Neural cell (in vitro differentiated cells): ENCODE measurements at regions not wholly inside any gene's neighbourhood (a gene's known extent, or its start where the extent isn't known, plus 50 kb on each side); places are given as distances from the start of the nearest gene placed in this dataset.

ENCODE experiments used
- H2AFZ ChIP-seq: fragments of 200-600, 300-800 bp; sonication (generic), shearing (Covaris generic); 2 replicates; pipeline ENCODE4 v1.6.0; 2014; ENCODE audit warnings: low read depth, mild to moderate bottlenecking, antibody characterized with exemption, low read length, moderate library complexity
- H3F3A ChIP-seq: fragments of 200-600 bp; shearing (Covaris generic); 2 replicates; pipeline ENCODE4 v1.6.1; 2016; ENCODE audit warnings: mild to moderate bottlenecking, moderate library complexity, mixed read lengths, antibody characterized with exemption, low read length; ENCODE audit not compliant: insufficient read depth, poor library complexity, severe bottlenecking
- H3K27ac ChIP-seq: fragments of 200-600, 300-800 bp; sonication (generic), shearing (Covaris generic); 2 replicates; pipeline ENCODE4 v1.5.1; 2014; ENCODE audit warnings: mild to moderate bottlenecking, low read length, moderate library complexity
- H3K27me3 ChIP-seq: fragments of 300-800, 200-600 bp; sonication (generic), shearing (Covaris generic); 2 replicates; pipeline ENCODE4 v1.6.0; 2014; ENCODE audit warnings: mild to moderate bottlenecking, low read depth, low read length, moderate library complexity; ENCODE audit not compliant: insufficient read depth
- H3K36me3 ChIP-seq: fragments of 300-800, 200-600 bp; sonication (generic), shearing (Covaris generic); 2 replicates; pipeline ENCODE4 v1.5.1; 2014; ENCODE audit warnings: mild to moderate bottlenecking, antibody characterized with exemption, low read length, moderate library complexity; ENCODE audit not compliant: insufficient read depth
- H3K4me2 ChIP-seq: fragments of 300-800, 200-600 bp; sonication (generic), shearing (Covaris generic); 2 replicates; pipeline ENCODE4 v1.6.0; 2014; ENCODE audit warnings: mild to moderate bottlenecking, low read length
- H3K4me3 ChIP-seq: fragments of 300-800, 200-600 bp; sonication (generic), shearing (Covaris generic); 2 replicates; pipeline ENCODE4 v1.5.1; 2014; ENCODE audit warnings: mild to moderate bottlenecking, low read length, moderate library complexity
- H3K79me2 ChIP-seq: fragments of 200-600 bp; shearing (Covaris generic); replicated peaks from 2 replicates; pipeline ENCODE4 v1.6.0; 2014; ENCODE audit warnings: mild to moderate bottlenecking, low read length, moderate library complexity; ENCODE audit not compliant: insufficient read depth
- H3K9ac ChIP-seq: fragments of 300-800, 200-600 bp; sonication (generic), shearing (Covaris generic); 2 replicates; pipeline ENCODE4 v1.6.1; 2016; ENCODE audit warnings: mild to moderate bottlenecking, low read length, mixed read lengths
- H3K9me2 ChIP-seq: fragments of 200-600 bp; shearing (Covaris generic); 2 replicates; pipeline ENCODE4 v1.6.1; 2016; ENCODE audit warnings: mild to moderate bottlenecking, low read length, mixed read lengths; ENCODE audit not compliant: insufficient read depth
- H3K9me3 ChIP-seq: fragments of 200-600, 300-800 bp; sonication (generic), shearing (Covaris generic); 2 replicates; pipeline ENCODE4 v1.6.1; 2016; ENCODE audit warnings: mild to moderate bottlenecking, mixed run types, low read length, moderate library complexity, mixed read lengths
- H4K20me1 ChIP-seq: fragments of 200-600 bp; shearing (Covaris generic); 2 replicates; pipeline ENCODE4 v1.6.1; 2016; ENCODE audit warnings: mild to moderate bottlenecking, mixed run types; ENCODE audit not compliant: insufficient read depth
- EP300 ChIP-seq: fragments of 450-650 bp; conservative IDR thresholded peaks from 2 replicates; pipeline ENCODE4 v1.6.1; 2014; ENCODE audit warnings: antibody characterized with exemption, mild to moderate bottlenecking, moderate library complexity; ENCODE audit not compliant: poor library complexity, severe bottlenecking
- MXI1 ChIP-seq: fragments of 450-650 bp; conservative IDR thresholded peaks from 2 replicates; pipeline ENCODE4 v1.6.1; 2014; ENCODE audit warnings: antibody characterized with exemption, mild to moderate bottlenecking; ENCODE audit not compliant: poor library complexity, severe bottlenecking
- POLR2AphosphoS5 ChIP-seq: IDR thresholded peaks from 2 replicates; pipeline ENCODE4 v1.6.1; 2012
- RAD21 ChIP-seq: fragments of 450-650 bp; conservative IDR thresholded peaks from 2 replicates; pipeline ENCODE4 v1.6.1; 2014; ENCODE audit warnings: antibody characterized with exemption, mild to moderate bottlenecking, moderate library complexity
- SMC3 ChIP-seq: fragments of 450-650 bp; conservative IDR thresholded peaks from 2 replicates; pipeline ENCODE4 v1.6.1; 2014; ENCODE audit warnings: antibody characterized with exemption, mild to moderate bottlenecking, moderate library complexity; ENCODE audit not compliant: poor library complexity
- TF ChIP-seq, protein P1 (sequence below): fragments of 450-650 bp; IDR thresholded peaks from 2 replicates; pipeline ENCODE4 v1.5.1; 2014; ENCODE audit warnings: antibody characterized with exemption, mild to moderate bottlenecking, moderate library complexity; ENCODE audit not compliant: poor library complexity, severe bottlenecking
- TF ChIP-seq, protein P2 (sequence below): IDR thresholded peaks from 2 replicates; pipeline ENCODE4 v1.6.1; 2012; ENCODE audit warnings: borderline replicate concordance

DNA sequence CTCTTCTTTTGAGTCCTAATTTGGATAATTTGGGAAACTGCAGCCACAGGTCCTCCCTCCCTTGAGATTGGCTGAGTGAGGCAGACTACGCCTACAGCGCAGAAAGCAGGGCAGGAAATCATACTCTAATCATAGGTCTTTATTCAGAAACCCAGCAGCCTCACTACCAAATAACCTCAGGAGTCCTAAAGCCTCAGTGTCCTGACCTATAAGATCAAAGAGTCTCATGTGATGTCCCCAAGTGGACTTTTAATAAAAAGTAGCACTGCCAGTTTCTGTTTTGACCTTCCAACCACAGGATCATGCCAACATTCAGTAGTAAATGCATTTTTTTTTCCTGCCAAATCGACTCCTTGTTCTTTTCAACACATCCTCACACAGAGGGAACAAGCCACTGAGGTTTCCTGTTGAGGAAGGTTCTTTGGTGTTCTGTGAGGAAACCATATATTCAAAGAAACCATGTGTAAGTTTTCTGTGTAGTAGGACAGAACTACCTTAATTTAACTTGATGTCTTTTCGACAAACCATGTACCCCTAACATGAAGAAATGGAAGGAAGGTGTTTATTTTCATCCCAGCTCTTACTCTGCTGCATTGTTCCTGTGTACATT is 72.2 kb downstream of the VCPKMT start:
- no peaks in the 10 kb centered on the region for H3K9me3 ChIP-seq
- no peaks in the 10 kb centered on the region for H3K9me2 ChIP-seq
- no peaks in the 10 kb centered on the region for H4K20me1 ChIP-seq
- TF ChIP-seq, protein P1, sequence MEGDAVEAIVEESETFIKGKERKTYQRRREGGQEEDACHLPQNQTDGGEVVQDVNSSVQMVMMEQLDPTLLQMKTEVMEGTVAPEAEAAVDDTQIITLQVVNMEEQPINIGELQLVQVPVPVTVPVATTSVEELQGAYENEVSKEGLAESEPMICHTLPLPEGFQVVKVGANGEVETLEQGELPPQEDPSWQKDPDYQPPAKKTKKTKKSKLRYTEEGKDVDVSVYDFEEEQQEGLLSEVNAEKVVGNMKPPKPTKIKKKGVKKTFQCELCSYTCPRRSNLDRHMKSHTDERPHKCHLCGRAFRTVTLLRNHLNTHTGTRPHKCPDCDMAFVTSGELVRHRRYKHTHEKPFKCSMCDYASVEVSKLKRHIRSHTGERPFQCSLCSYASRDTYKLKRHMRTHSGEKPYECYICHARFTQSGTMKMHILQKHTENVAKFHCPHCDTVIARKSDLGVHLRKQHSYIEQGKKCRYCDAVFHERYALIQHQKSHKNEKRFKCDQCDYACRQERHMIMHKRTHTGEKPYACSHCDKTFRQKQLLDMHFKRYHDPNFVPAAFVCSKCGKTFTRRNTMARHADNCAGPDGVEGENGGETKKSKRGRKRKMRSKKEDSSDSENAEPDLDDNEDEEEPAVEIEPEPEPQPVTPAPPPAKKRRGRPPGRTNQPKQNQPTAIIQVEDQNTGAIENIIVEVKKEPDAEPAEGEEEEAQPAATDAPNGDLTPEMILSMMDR: no peak
- TF ChIP-seq EP300: no peak
- no peak for TF ChIP-seq POLR2AphosphoS5
- no peak for TF ChIP-seq MXI1
- TF ChIP-seq, protein P2, sequence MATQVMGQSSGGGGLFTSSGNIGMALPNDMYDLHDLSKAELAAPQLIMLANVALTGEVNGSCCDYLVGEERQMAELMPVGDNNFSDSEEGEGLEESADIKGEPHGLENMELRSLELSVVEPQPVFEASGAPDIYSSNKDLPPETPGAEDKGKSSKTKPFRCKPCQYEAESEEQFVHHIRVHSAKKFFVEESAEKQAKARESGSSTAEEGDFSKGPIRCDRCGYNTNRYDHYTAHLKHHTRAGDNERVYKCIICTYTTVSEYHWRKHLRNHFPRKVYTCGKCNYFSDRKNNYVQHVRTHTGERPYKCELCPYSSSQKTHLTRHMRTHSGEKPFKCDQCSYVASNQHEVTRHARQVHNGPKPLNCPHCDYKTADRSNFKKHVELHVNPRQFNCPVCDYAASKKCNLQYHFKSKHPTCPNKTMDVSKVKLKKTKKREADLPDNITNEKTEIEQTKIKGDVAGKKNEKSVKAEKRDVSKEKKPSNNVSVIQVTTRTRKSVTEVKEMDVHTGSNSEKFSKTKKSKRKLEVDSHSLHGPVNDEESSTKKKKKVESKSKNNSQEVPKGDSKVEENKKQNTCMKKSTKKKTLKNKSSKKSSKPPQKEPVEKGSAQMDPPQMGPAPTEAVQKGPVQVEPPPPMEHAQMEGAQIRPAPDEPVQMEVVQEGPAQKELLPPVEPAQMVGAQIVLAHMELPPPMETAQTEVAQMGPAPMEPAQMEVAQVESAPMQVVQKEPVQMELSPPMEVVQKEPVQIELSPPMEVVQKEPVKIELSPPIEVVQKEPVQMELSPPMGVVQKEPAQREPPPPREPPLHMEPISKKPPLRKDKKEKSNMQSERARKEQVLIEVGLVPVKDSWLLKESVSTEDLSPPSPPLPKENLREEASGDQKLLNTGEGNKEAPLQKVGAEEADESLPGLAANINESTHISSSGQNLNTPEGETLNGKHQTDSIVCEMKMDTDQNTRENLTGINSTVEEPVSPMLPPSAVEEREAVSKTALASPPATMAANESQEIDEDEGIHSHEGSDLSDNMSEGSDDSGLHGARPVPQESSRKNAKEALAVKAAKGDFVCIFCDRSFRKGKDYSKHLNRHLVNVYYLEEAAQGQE: no peak
- no peak for TF ChIP-seq RAD21
- H3K4me3 ChIP-seq: no peak overlapping the region
- no peak overlapping the region for H3K9ac ChIP-seq
- H3K27ac ChIP-seq: no peak overlapping the region
- no peaks in the 10 kb centered on the region for H3K27me3 ChIP-seq
- H3K4me2 ChIP-seq: no peak overlapping the region
- no peak overlapping the region for H2AFZ ChIP-seq
- no peaks in the 10 kb centered on the region for H3K79me2 ChIP-seq
- H3F3A ChIP-seq: no peaks in the 10 kb centered on the region
- H3K36me3 ChIP-seq: no peaks in the 10 kb centered on the region

DNA sequence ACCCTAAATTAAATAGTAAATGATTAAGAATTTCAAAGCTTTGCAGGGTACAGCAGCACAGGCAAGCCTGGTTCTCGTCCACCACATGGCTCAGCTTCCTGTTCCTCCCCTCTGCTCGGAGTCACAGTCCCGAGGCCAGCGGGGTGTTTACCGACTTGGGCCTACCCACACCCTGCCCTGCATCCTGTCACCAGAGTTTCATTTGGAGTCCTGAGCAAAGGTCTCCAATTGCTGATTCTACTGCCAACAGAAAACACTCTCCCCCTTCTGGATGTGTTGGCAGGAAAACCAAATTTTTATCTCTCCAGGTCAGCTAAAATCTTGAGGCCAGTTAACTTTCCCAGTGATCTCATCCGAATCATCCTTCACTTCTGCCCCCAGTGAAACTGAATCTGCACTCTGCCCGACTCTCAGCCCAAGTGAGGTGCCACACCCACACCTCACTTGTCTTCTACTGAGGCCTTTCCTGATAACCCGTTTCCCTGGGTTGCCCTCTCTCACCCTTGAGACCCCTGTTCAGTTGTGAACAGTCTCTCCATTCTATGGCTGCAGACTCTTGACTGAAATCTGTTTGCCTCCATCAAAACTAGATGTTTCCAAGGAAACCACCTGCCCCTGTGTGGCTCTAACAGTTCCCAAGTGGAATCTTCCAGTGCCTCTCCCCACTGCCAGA is 71.2 kb downstream of the VCPKMT start:
- Histone ChIP-seq H3K4me2 (no peak overlapping the region), H3K27me3 (no peaks in the 10 kb centered on the region), H3K9ac (no peak overlapping the region), H3F3A (no peaks in the 10 kb centered on the region), H3K27ac (no peak overlapping the region), H3K9me3 (no peaks in the 10 kb centered on the region), H4K20me1 (no peaks in the 10 kb centered on the region), H2AFZ (no peak overlapping the region), H3K36me3 (no peaks in the 10 kb centered on the region), H3K9me2 (no peaks in the 10 kb centered on the region), H3K4me3 (no peak overlapping the region), H3K79me2 (no peaks in the 10 kb centered on the region)
- TF ChIP-seq RAD21 (no peak), POLR2AphosphoS5 (no peak), SMC3 (no peak)
- TF ChIP-seq, protein P1: no peak
